Breast epithelium (tissue), 3 donors: ENCODE measurements at regions not wholly inside any gene's neighbourhood (a gene's known extent, or its start where the extent isn't known, plus 50 kb on each side); places are given as distances from the start of the nearest gene placed in this dataset.

ENCODE experiments used
- POLR2A ChIP-seq: fragments of 450-650 bp; IDR thresholded peaks from one replicate; pipeline ENCODE4 v1.6.1; 2016; ENCODE audit warnings: antibody characterized with exemption, mild to moderate bottlenecking, moderate library complexity
- TF ChIP-seq, protein P1 (sequence below), 3 donors: fragments of 450-650 bp; IDR thresholded peaks; one replicate each; pipeline ENCODE4 v1.5.1; 2016 to 2017; ENCODE audit warnings: antibody characterized with exemption in 3 of 3, mild to moderate bottlenecking in 3 of 3, moderate library complexity in 3 of 3

DNA sequence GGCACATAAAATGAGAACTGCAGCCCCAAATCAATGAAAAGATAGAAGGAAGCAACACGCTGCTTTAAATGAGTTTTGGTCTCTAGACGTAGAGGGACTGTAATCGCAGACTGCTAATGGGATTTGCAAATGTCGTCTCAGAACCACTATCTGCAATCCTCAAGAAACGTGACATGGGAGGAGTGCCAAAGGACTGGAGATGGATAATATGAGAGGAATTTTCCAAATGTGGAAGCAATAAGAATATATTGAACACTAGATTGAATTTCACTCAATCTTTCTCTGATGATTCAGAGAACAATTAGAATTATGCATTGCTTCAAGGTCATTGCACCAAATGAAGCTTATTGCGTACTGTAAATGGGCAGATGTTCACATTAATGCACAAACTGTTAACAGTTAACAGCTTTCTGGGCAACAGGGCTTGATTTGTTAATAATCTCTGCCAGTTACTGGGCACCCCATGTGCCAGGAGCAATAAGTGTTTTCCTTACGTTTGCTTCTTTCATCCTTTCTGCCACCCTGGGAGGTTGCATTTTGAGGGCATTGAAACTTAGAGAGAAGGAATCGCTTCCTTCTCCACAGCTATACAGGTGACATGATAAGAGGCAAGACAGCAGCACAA, 62.8 kb upstream of the WASF3 start:
- no peak for TF ChIP-seq POLR2A
- TF ChIP-seq, protein P1, sequence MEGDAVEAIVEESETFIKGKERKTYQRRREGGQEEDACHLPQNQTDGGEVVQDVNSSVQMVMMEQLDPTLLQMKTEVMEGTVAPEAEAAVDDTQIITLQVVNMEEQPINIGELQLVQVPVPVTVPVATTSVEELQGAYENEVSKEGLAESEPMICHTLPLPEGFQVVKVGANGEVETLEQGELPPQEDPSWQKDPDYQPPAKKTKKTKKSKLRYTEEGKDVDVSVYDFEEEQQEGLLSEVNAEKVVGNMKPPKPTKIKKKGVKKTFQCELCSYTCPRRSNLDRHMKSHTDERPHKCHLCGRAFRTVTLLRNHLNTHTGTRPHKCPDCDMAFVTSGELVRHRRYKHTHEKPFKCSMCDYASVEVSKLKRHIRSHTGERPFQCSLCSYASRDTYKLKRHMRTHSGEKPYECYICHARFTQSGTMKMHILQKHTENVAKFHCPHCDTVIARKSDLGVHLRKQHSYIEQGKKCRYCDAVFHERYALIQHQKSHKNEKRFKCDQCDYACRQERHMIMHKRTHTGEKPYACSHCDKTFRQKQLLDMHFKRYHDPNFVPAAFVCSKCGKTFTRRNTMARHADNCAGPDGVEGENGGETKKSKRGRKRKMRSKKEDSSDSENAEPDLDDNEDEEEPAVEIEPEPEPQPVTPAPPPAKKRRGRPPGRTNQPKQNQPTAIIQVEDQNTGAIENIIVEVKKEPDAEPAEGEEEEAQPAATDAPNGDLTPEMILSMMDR (IDR thresholded peaks at IDR 0.05), result no peak
